Spleen (tissue), 11 donors: ENCODE measurements at regions not wholly inside any gene's neighbourhood (a gene's known extent, or its start where the extent isn't known, plus 50 kb on each side); places are given as distances from the start of the nearest gene placed in this dataset.

ENCODE experiments used
- DNase-seq: peaks from one replicate; pipeline ENCODE4 v3.0.0-alpha.2; 2020
- H3K27ac ChIP-seq, 8 donors: fragments of 200-600 bp; sonication (generic) in 7 of 8; 1 replicate in 4 of 8; 2 replicates in 4 of 8; pipeline versions ENCODE4 v1.5.0 to v1.8.0; 2016 to 2021; ENCODE audit warnings: inconsistent platforms in 4 of 8, mild to moderate bottlenecking in 4 of 8, moderate library complexity in 1 of 8
- H3K27me3 ChIP-seq, 7 donors: fragments of 200-600 bp; sonication (generic) in 6 of 7; replicated peaks in 1 of 7; 1 replicate in 4 of 7; 2 replicates in 3 of 7; pipeline versions ENCODE4 v1.5.0 to v1.8.0; 2016 to 2021; ENCODE audit warnings: inconsistent platforms in 3 of 7, mild to moderate bottlenecking in 1 of 7
- H3K36me3 ChIP-seq, 6 donors: fragments of 200-600 bp; sonication (generic) in 5 of 6; 1 replicate in 4 of 6; 2 replicates in 2 of 6; pipeline versions ENCODE4 v1.5.0 to v1.8.0; 2016 to 2021; ENCODE audit warnings: inconsistent platforms in 2 of 6
- H3K4me1 ChIP-seq, 6 donors: fragments of 200-600 bp; sonication (generic) in 5 of 6; 1 replicate in 3 of 6; 2 replicates in 3 of 6; pipeline versions ENCODE4 v1.5.0 to v1.8.0; 2016 to 2021; ENCODE audit warnings: inconsistent platforms in 3 of 6
- H3K4me3 ChIP-seq, 8 donors: fragments of 200-600 bp; sonication (generic) in 7 of 8; 1 replicate in 4 of 8; 2 replicates in 4 of 8; pipeline versions ENCODE4 v1.5.0 to v1.8.0; 2016 to 2021; ENCODE audit warnings: inconsistent platforms in 4 of 8, mild to moderate bottlenecking in 4 of 8, moderate library complexity in 2 of 8
- H3K9me3 ChIP-seq, 8 donors: fragments of 200-600 bp; sonication (generic) in 7 of 8; 1 replicate in 4 of 8; 2 replicates in 4 of 8; pipeline versions ENCODE4 v1.5.0 to v1.8.0; 2016 to 2021; ENCODE audit warnings: inconsistent platforms in 4 of 8
- POLR2A ChIP-seq, 3 donors: fragments of 450-650 bp; IDR thresholded peaks; one replicate each; pipeline ENCODE4 v1.5.1; 2017; ENCODE audit warnings: antibody characterized with exemption in 3 of 3, mild to moderate bottlenecking in 1 of 3
- POLR2AphosphoS5 ChIP-seq, 3 donors: sonication (generic); formaldehyde crosslinking; IDR thresholded peaks; one replicate each; pipeline ENCODE4 v1.5.1; 2017; ENCODE audit warnings: antibody characterized with exemption in 3 of 3
- WGBS, 5 donors: extraction: QIAGEN DNeasy Blood & Tissue Kit in 3 of 5; methylation state at CpG; one replicate each; pipeline versions ENCODE4 v1.1.5 to v1.1.7; 2013 to 2018; 5-methylcytosine and 5-hydroxymethylcytosine counted together
- intact Hi-C: fragments of 100-400 bp; cut with DNase I; formaldehyde crosslinking; loops from one replicate; pipeline ENCODE4 v1.15.0; 2023; ENCODE audit warnings: low total_unique reads
- TF ChIP-seq, protein P1 (sequence below), 11 experiments: fragments of 200-600 bp in 7 of 11; fragments of 450-650 bp in 4 of 11; sonication (generic) in 4 of 11; IDR thresholded peaks in 8 of 11; conservative IDR thresholded peaks in 3 of 11; 1 replicate in 7 of 11; 2 replicates in 4 of 11; pipeline versions ENCODE4 v1.4.0 to v1.8.0; 2016 to 2021; ENCODE audit warnings: antibody characterized with exemption in 11 of 11, inconsistent platforms in 4 of 11, mild to moderate bottlenecking in 1 of 11
- donor health status: healthy with polysubstance abuse.
- donor health status: DM: no; HTN: no; CAD: no; lungs with moderate emphysema.
- donor health status: DM: no; HTN: no; CAD: no.
- donor health status: Bipolar disorder and iron deficiency.
- donor health status: healthy.
- donor health status: DM: no; HTN: no; CAD: no.
- donor health status: DM: yes; HTN: yes; CAD: no.

DNA sequence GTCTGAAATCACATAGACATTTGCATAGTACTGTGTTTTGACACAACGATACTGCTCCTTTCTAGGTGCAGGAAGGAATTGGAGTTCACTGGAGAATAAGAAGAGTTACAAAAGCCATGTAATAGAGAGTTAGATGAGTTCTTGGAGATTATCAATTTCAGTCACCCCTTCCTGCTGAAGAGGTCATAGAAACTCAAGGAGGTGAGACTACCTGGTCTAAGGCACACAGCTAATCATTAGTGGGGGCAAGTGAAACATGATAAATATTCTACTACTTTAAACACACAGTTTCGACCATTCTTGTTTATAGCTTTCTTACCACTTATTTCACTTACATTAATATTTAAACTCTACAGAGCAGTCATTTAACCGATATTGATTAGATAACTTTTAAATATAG is 286.9 kb upstream of the NXPH2 start:
- TF ChIP-seq POLR2AphosphoS5 (IDR thresholded peaks at IDR 0.05), result no peak
- TF ChIP-seq, protein P1, sequence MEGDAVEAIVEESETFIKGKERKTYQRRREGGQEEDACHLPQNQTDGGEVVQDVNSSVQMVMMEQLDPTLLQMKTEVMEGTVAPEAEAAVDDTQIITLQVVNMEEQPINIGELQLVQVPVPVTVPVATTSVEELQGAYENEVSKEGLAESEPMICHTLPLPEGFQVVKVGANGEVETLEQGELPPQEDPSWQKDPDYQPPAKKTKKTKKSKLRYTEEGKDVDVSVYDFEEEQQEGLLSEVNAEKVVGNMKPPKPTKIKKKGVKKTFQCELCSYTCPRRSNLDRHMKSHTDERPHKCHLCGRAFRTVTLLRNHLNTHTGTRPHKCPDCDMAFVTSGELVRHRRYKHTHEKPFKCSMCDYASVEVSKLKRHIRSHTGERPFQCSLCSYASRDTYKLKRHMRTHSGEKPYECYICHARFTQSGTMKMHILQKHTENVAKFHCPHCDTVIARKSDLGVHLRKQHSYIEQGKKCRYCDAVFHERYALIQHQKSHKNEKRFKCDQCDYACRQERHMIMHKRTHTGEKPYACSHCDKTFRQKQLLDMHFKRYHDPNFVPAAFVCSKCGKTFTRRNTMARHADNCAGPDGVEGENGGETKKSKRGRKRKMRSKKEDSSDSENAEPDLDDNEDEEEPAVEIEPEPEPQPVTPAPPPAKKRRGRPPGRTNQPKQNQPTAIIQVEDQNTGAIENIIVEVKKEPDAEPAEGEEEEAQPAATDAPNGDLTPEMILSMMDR (IDR thresholded peaks at IDR 0.05 in 8 of 11, conservative IDR thresholded peaks at IDR 0.05 in 3 of 11), result no peak
- no peak for TF ChIP-seq POLR2A (IDR thresholded peaks at IDR 0.05)
- intact Hi-C loops, result no loop called here
- WGBS, 5 donors, result 82 to 91% (median 84%) methylated on average over 3 of the region's 3 CpGs

DNA sequence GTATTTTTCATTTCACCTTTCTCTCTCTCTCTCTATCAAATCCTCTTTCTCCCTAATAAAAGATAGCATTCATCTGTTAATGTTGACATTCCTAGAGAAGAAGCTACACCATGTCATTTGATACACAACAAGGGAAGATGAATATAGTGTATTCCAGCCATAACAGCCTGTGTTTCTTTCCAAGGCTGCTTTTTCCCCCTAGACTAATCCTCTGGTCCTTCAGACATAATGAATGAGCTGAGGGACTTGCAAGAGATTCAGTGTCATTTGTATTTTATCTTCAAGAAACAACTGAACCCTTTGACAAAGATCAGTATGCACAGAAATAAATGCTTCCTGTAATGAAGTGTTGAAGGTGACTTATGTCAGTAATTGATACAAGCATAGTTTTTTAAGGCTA is 284.0 kb upstream of the NXPH2 start:
- no peaks in the 10 kb centered on the region for H3K4me1 ChIP-seq
- no peaks in the 10 kb centered on the region for H3K27me3 ChIP-seq
- no peak overlapping the region for H3K27ac ChIP-seq
- intact Hi-C loops, result no loop called here
- TF ChIP-seq POLR2AphosphoS5 (IDR thresholded peaks at IDR 0.05), result no peak
- no peak for TF ChIP-seq POLR2A (IDR thresholded peaks at IDR 0.05)
- TF ChIP-seq, protein P1 (IDR thresholded peaks at IDR 0.05 in 8 of 11, conservative IDR thresholded peaks at IDR 0.05 in 3 of 11), result no peak
- H3K9me3 ChIP-seq, result no peaks in the 10 kb centered on the region
- DNase-seq, result no peak
- no peak overlapping the region for H3K4me3 ChIP-seq
- H3K36me3 ChIP-seq, result no peaks in the 10 kb centered on the region

More for the DNA sequence above, 286.9 kb upstream of the NXPH2 start:
- H3K36me3 ChIP-seq, result no peaks in the 10 kb centered on the region
- no peaks in the 10 kb centered on the region for H3K27me3 ChIP-seq
- DNase-seq, result no peak
- H3K27ac ChIP-seq, result no peak overlapping the region
- H3K9me3 ChIP-seq, result no peaks in the 10 kb centered on the region
- H3K4me3 ChIP-seq, result no peak overlapping the region
- H3K4me1 ChIP-seq, result no peaks in the 10 kb centered on the region

DNA sequence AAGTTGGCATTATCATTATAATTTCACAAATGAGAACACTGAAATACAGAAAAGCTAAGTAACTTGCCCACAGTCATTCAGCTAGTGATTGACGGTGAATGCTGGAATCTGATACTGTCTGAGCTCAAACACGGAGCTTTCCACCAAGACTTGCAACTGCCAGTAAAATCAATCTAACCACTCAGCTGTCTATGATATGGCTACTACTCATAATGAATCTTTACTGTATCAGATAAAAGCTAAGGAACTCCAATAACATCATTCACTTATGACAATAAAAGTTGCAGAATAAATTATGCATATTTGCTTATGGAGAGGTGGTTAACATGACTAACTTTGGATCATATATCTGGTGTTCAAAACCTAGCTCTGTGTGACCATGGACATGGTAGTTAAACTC is 279.4 kb upstream of the NXPH2 start:
- intact Hi-C loops, result no loop called here
- no peak for DNase-seq
- WGBS, 5 donors, result 65 to 77% (median 74%) methylated on average over 2 of the region's 2 CpGs
- H3K4me3 ChIP-seq, result no peak overlapping the region
- no peaks in the 10 kb centered on the region for H3K27me3 ChIP-seq
- no peak overlapping the region for H3K27ac ChIP-seq
- H3K36me3 ChIP-seq, result no peaks in the 10 kb centered on the region
- H3K4me1 ChIP-seq, result no peaks in the 10 kb centered on the region
- TF ChIP-seq POLR2AphosphoS5 (IDR thresholded peaks at IDR 0.05), result no peak
- no peak for TF ChIP-seq POLR2A (IDR thresholded peaks at IDR 0.05)
- TF ChIP-seq, protein P1 (IDR thresholded peaks at IDR 0.05 in 8 of 11, conservative IDR thresholded peaks at IDR 0.05 in 3 of 11), result no peak
- H3K9me3 ChIP-seq, result no peaks in the 10 kb centered on the region

DNA sequence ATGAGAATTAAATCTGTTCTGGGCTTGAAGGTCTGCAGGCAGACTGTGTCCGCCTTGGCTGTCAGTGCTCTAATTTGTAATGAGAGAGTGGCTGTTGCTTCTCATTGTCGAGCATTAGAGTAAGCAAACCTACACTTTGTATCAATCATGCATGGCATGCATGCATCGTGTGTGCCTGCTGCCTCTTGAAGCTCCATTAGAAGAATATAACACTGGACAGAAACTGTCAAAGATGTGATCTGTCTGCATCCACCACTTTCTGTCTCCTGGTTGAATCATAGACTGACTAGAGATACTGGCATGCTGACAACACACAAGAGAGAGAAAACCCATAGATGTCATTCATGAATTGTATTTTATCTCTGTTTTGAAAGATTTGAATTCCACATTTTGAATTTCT is 275.0 kb upstream of the NXPH2 start:
- 57 to 70% (median 66%) methylated on average over 3 of the region's 3 CpGs for WGBS, 5 donors
- no peak for DNase-seq
- Histone ChIP-seq H3K27me3 (no peaks in the 10 kb centered on the region), H3K4me1 (no peaks in the 10 kb centered on the region), H3K4me3 (no peak overlapping the region), H3K36me3 (no peaks in the 10 kb centered on the region), H3K9me3 (no peaks in the 10 kb centered on the region), H3K27ac (no peak overlapping the region)
- TF ChIP-seq, protein P1 (IDR thresholded peaks at IDR 0.05 in 8 of 11, conservative IDR thresholded peaks at IDR 0.05 in 3 of 11), result no peak
- no peak for TF ChIP-seq POLR2A (IDR thresholded peaks at IDR 0.05)
- no peak for TF ChIP-seq POLR2AphosphoS5 (IDR thresholded peaks at IDR 0.05)
- intact Hi-C loops, result no loop called here
